ENCODE measurements at regions not wholly inside any gene's neighbourhood (a gene's known extent, or its start where the extent isn't known, plus 50 kb on each side); places are given as distances from the start of the nearest gene placed in this dataset.

GRCh38 chr9:118426772-118427171, 722.6 kb downstream of the TLR4 start:
- DNase-seq, result no peak

- no peak for DNase-seq
These were observed 734.6 kb downstream of the TLR4 start for GRCh38 chr9:118438810-118439209.

- no peak for DNase-seq
These were observed 735.2 kb downstream of the TLR4 start for GRCh38 chr9:118439441-118439840.

GRCh38 chr9:118444403-118444802, 740.2 kb downstream of the TLR4 start:
- no peak for DNase-seq

GRCh38 chr9:118446943-118447639, 742.9 kb downstream of the TLR4 start:
- DNase-seq, result no peak

GRCh38 chr9:118449554-118449953, 745.4 kb downstream of the TLR4 start:
- DNase-seq, result no peak

GRCh38 chr9:118455259-118455658, 751.1 kb downstream of the TLR4 start:
- DNase-seq, result no peak

GRCh38 chr9:118455788-118456187, 751.6 kb downstream of the TLR4 start:
- no peak for DNase-seq

GRCh38 chr9:118457171-118458000, 753.2 kb downstream of the TLR4 start:
- DNase-seq, result no peak

- DNase-seq, result no peak
These were observed 755.7 kb downstream of the TLR4 start for GRCh38 chr9:118459913-118460312.

GRCh38 chr9:118463419-118463818, 759.2 kb downstream of the TLR4 start:
- no peak for DNase-seq

GRCh38 chr9:118473521-118473920, 769.3 kb downstream of the TLR4 start:
- no peak for DNase-seq

- DNase-seq, result no peak
These were observed 774.5 kb downstream of the TLR4 start for GRCh38 chr9:118478752-118479151.

GRCh38 chr9:118482306-118482705, 778.1 kb downstream of the TLR4 start:
- DNase-seq, result no peak

GRCh38 chr9:118483677-118484076, 779.5 kb downstream of the TLR4 start:
- DNase-seq, result no peak

GRCh38 chr9:118503236-118503635, 799.0 kb downstream of the TLR4 start:
- no peak for DNase-seq

- no peak for DNase-seq
These were observed 806.5 kb downstream of the TLR4 start for GRCh38 chr9:118510711-118511110.

- DNase-seq, result no peak
These were observed 811.7 kb downstream of the TLR4 start for GRCh38 chr9:118515947-118516346.

- no peak for DNase-seq
These were observed 817.1 kb downstream of the TLR4 start for GRCh38 chr9:118521261-118521660.

GRCh38 chr9:118522093-118523028, 818.2 kb downstream of the TLR4 start:
- DNase-seq, result no peak

- DNase-seq, result no peak
These were observed 823.1 kb downstream of the TLR4 start for GRCh38 chr9:118527261-118527660.

GRCh38 chr9:118529210-118529609, 825.0 kb downstream of the TLR4 start:
- DNase-seq, result no peak

- no peak for DNase-seq
These were observed 825.5 kb downstream of the TLR4 start for GRCh38 chr9:118529624-118530214.
